Parathyroid adenoma (tissue), 2 donors: ENCODE measurements at regions not wholly inside any gene's neighbourhood (a gene's known extent, or its start where the extent isn't known, plus 50 kb on each side); places are given as distances from the start of the nearest gene placed in this dataset.
"Not testable (repeated sequence)": the region's sequence is repeated elsewhere in the genome, so short reads cannot be mapped to it uniquely, and the experiment has no call there.

ENCODE experiments used
- H2AFZ ChIP-seq: fragments of 300-600 bp; sonication (generic); one replicate; pipeline ENCODE4 v1.7.0; 2017; ENCODE audit warnings: antibody characterized with exemption, mild to moderate bottlenecking
- H3K27ac ChIP-seq: fragments of 300-600 bp; sonication (generic); one replicate; pipeline ENCODE4 v1.7.0; 2017
- H3K27me3 ChIP-seq: fragments of 300-600 bp; sonication (generic); one replicate; pipeline ENCODE4 v1.7.0; 2017; ENCODE audit warnings: low read length; ENCODE audit not compliant: control insufficient read depth, insufficient read depth
- H3K36me3 ChIP-seq: fragments of 300-600 bp; sonication (generic); one replicate; pipeline ENCODE4 v1.7.0; 2017; ENCODE audit warnings: low read length; ENCODE audit not compliant: control insufficient read depth, insufficient read depth
- H3K4me1 ChIP-seq: fragments of 300-600 bp; sonication (generic); one replicate; pipeline ENCODE4 v1.7.0; 2017; ENCODE audit warnings: control low read depth
- H3K4me2 ChIP-seq: fragments of 300-600 bp; sonication (generic); one replicate; pipeline ENCODE4 v1.7.0; 2017; ENCODE audit warnings: low read length
- H3K4me3 ChIP-seq: fragments of 300-600 bp; sonication (generic); one replicate; pipeline ENCODE4 v1.7.0; 2017; ENCODE audit warnings: low read depth, low read length
- H3K79me2 ChIP-seq: fragments of 300-600 bp; sonication (generic); one replicate; pipeline ENCODE4 v1.7.0; 2017; ENCODE audit warnings: control low read depth
- H3K9ac ChIP-seq: fragments of 300-600 bp; sonication (generic); one replicate; pipeline ENCODE4 v1.7.0; 2017; ENCODE audit warnings: mild to moderate bottlenecking
- H3K9me3 ChIP-seq: fragments of 300-600 bp; sonication (generic); one replicate; pipeline ENCODE4 v1.7.0; 2017; ENCODE audit warnings: low read length; ENCODE audit not compliant: control insufficient read depth
- TF ChIP-seq, protein P1 (sequence below): fragments of 300-600 bp; sonication (generic); IDR thresholded peaks from one replicate; pipeline ENCODE4 v1.7.0; 2017; ENCODE audit warnings: antibody characterized with exemption, mild to moderate bottlenecking
- donor health status: primary hyperparathyroidism.

- Histone ChIP-seq H3K36me3 (no peaks in the 10 kb centered on the region), H3K4me1 (no peaks in the 10 kb centered on the region), H3K9me3 (no peaks in the 10 kb centered on the region), H3K79me2 (no peaks in the 10 kb centered on the region), H3K4me2 (no peak overlapping the region), H3K9ac (no peak overlapping the region), H3K27ac (no peak overlapping the region), H2AFZ (no peak overlapping the region), H3K4me3 (no peak overlapping the region), H3K27me3 (no peaks in the 10 kb centered on the region)
- TF ChIP-seq, protein P1, sequence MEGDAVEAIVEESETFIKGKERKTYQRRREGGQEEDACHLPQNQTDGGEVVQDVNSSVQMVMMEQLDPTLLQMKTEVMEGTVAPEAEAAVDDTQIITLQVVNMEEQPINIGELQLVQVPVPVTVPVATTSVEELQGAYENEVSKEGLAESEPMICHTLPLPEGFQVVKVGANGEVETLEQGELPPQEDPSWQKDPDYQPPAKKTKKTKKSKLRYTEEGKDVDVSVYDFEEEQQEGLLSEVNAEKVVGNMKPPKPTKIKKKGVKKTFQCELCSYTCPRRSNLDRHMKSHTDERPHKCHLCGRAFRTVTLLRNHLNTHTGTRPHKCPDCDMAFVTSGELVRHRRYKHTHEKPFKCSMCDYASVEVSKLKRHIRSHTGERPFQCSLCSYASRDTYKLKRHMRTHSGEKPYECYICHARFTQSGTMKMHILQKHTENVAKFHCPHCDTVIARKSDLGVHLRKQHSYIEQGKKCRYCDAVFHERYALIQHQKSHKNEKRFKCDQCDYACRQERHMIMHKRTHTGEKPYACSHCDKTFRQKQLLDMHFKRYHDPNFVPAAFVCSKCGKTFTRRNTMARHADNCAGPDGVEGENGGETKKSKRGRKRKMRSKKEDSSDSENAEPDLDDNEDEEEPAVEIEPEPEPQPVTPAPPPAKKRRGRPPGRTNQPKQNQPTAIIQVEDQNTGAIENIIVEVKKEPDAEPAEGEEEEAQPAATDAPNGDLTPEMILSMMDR, result no peak
Measured at GRCh38 chr4:71107726-71108125, 114.3 kb downstream of the DCK start.

DNA sequence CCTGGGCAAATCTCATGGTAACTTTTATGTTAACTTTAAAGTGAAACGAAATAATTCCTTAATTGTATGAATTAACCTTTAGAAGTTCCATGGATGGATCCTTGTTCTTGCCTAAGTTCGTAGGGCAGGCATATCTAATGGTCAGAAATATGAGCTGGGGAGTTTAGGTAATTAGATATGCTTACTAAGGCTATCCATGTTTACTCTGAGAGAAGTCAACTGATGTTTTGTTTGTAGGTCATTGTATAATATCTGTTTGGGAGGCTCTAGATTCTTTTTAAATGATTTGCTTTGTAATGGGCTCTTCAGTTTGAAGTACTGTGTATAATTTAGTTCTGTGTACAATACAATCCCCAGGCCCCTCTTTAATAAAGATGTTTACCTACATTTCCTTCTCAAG lies 117.0 kb downstream of the DCK start:
- H3K9ac ChIP-seq, result no peak overlapping the region
- H3K36me3 ChIP-seq, result no peaks in the 10 kb centered on the region
- H3K4me3 ChIP-seq, result no peak overlapping the region
- no peak overlapping the region for H3K27ac ChIP-seq
- H3K79me2 ChIP-seq, result no peaks in the 10 kb centered on the region
- no peak overlapping the region for H2AFZ ChIP-seq
- no peaks in the 10 kb centered on the region for H3K27me3 ChIP-seq
- TF ChIP-seq, protein P1, result no peak
- no peak overlapping the region for H3K4me2 ChIP-seq
- no peaks in the 10 kb centered on the region for H3K4me1 ChIP-seq
- H3K9me3 ChIP-seq, result no peaks in the 10 kb centered on the region

- H3K27ac ChIP-seq, H3K36me3 ChIP-seq, H3K4me1 ChIP-seq, H3K4me2 ChIP-seq, H2AFZ ChIP-seq, H3K79me2 ChIP-seq, H3K9me3 ChIP-seq, H3K9ac ChIP-seq, H3K27me3 ChIP-seq, H3K4me3 ChIP-seq: not testable (repeated sequence)
Measured at GRCh38 chr4:71111133-71111532, 117.7 kb downstream of the DCK start.

GRCh38 chr4:71113294-71113693 lies 119.8 kb downstream of the DCK start:
- H3K9me3 ChIP-seq, result no peaks in the 10 kb centered on the region
- no peak overlapping the region for H3K27ac ChIP-seq
- no peaks in the 10 kb centered on the region for H3K36me3 ChIP-seq

GRCh38 chr4:71120831-71121524 lies 127.5 kb downstream of the DCK start:
- Histone ChIP-seq H3K9me3 (no peaks in the 10 kb centered on the region), H3K27ac (no peak overlapping the region), H3K4me1 (no peaks in the 10 kb centered on the region), H2AFZ (no peak overlapping the region), H3K79me2 (no peaks in the 10 kb centered on the region), H3K27me3 (no peaks in the 10 kb centered on the region), H3K4me3 (no peak overlapping the region), H3K36me3 (no peaks in the 10 kb centered on the region), H3K9ac (no peak overlapping the region), H3K4me2 (no peak overlapping the region)
- TF ChIP-seq, protein P1, result no peak

More at GRCh38 chr4:71113294-71113693, 119.8 kb downstream of the DCK start:
- Histone ChIP-seq H3K4me3 (no peak overlapping the region), H3K79me2 (no peaks in the 10 kb centered on the region), H3K9ac (no peak overlapping the region), H3K4me1 (no peaks in the 10 kb centered on the region), H3K27me3 (no peaks in the 10 kb centered on the region), H3K4me2 (no peak overlapping the region), H2AFZ (no peak overlapping the region)
- TF ChIP-seq, protein P1, result no peak
